GM23338 (cell line): ENCODE measurements at regions not wholly inside any gene's neighbourhood (a gene's known extent, or its start where the extent isn't known, plus 50 kb on each side); places are given as distances from the start of the nearest gene placed in this dataset.

Experiments
- EZH2 ChIP-seq: fragments of 200-600 bp; sonication (generic); IDR thresholded peaks from one replicate; pipeline ENCODE4 v1.8.0; 2017; ENCODE audit warnings: antibody characterized with exemption, mild to moderate bottlenecking, low read depth; ENCODE audit not compliant: unreplicated experiment
- JUNB ChIP-seq: IDR thresholded peaks from one replicate; pipeline ENCODE4 v1.6.1; 2016; ENCODE audit warnings: antibody characterized with exemption; ENCODE audit not compliant: unreplicated experiment
- STAT1 ChIP-seq: IDR thresholded peaks from one replicate; pipeline ENCODE4 v1.6.1; 2016; ENCODE audit warnings: antibody characterized with exemption; ENCODE audit not compliant: unreplicated experiment
- TF ChIP-seq, protein P1 (sequence below), 2 experiments: fragments of 200-600 bp in 1 of 2; sonication (generic) in 1 of 2; conservative IDR thresholded peaks; 2 replicates each; pipeline versions ENCODE4 v1.5.1 to v1.6.1; 2016 to 2017; ENCODE audit warnings: antibody characterized with exemption in 2 of 2, low read depth in 2 of 2, mild to moderate bottlenecking in 2 of 2, moderate library complexity in 1 of 2
- TF ChIP-seq, protein P2 (sequence below): fragments of 250-450 bp; sonication (Bioruptor Pico); IDR thresholded peaks from 2 replicates; pipeline ENCODE4 v1.5.0; 2020; ENCODE audit warnings: mild to moderate bottlenecking, moderate library complexity

GRCh38 chr12:16984484-16984883 is 378.5 kb upstream of the LMO3 start:
- TF ChIP-seq EZH2, result no peak
- TF ChIP-seq, protein P1, sequence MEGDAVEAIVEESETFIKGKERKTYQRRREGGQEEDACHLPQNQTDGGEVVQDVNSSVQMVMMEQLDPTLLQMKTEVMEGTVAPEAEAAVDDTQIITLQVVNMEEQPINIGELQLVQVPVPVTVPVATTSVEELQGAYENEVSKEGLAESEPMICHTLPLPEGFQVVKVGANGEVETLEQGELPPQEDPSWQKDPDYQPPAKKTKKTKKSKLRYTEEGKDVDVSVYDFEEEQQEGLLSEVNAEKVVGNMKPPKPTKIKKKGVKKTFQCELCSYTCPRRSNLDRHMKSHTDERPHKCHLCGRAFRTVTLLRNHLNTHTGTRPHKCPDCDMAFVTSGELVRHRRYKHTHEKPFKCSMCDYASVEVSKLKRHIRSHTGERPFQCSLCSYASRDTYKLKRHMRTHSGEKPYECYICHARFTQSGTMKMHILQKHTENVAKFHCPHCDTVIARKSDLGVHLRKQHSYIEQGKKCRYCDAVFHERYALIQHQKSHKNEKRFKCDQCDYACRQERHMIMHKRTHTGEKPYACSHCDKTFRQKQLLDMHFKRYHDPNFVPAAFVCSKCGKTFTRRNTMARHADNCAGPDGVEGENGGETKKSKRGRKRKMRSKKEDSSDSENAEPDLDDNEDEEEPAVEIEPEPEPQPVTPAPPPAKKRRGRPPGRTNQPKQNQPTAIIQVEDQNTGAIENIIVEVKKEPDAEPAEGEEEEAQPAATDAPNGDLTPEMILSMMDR (conservative IDR thresholded peaks at IDR 0.05; ENCODE audit: low read depth in 2 of 2), result no peak
- TF ChIP-seq, protein P2, sequence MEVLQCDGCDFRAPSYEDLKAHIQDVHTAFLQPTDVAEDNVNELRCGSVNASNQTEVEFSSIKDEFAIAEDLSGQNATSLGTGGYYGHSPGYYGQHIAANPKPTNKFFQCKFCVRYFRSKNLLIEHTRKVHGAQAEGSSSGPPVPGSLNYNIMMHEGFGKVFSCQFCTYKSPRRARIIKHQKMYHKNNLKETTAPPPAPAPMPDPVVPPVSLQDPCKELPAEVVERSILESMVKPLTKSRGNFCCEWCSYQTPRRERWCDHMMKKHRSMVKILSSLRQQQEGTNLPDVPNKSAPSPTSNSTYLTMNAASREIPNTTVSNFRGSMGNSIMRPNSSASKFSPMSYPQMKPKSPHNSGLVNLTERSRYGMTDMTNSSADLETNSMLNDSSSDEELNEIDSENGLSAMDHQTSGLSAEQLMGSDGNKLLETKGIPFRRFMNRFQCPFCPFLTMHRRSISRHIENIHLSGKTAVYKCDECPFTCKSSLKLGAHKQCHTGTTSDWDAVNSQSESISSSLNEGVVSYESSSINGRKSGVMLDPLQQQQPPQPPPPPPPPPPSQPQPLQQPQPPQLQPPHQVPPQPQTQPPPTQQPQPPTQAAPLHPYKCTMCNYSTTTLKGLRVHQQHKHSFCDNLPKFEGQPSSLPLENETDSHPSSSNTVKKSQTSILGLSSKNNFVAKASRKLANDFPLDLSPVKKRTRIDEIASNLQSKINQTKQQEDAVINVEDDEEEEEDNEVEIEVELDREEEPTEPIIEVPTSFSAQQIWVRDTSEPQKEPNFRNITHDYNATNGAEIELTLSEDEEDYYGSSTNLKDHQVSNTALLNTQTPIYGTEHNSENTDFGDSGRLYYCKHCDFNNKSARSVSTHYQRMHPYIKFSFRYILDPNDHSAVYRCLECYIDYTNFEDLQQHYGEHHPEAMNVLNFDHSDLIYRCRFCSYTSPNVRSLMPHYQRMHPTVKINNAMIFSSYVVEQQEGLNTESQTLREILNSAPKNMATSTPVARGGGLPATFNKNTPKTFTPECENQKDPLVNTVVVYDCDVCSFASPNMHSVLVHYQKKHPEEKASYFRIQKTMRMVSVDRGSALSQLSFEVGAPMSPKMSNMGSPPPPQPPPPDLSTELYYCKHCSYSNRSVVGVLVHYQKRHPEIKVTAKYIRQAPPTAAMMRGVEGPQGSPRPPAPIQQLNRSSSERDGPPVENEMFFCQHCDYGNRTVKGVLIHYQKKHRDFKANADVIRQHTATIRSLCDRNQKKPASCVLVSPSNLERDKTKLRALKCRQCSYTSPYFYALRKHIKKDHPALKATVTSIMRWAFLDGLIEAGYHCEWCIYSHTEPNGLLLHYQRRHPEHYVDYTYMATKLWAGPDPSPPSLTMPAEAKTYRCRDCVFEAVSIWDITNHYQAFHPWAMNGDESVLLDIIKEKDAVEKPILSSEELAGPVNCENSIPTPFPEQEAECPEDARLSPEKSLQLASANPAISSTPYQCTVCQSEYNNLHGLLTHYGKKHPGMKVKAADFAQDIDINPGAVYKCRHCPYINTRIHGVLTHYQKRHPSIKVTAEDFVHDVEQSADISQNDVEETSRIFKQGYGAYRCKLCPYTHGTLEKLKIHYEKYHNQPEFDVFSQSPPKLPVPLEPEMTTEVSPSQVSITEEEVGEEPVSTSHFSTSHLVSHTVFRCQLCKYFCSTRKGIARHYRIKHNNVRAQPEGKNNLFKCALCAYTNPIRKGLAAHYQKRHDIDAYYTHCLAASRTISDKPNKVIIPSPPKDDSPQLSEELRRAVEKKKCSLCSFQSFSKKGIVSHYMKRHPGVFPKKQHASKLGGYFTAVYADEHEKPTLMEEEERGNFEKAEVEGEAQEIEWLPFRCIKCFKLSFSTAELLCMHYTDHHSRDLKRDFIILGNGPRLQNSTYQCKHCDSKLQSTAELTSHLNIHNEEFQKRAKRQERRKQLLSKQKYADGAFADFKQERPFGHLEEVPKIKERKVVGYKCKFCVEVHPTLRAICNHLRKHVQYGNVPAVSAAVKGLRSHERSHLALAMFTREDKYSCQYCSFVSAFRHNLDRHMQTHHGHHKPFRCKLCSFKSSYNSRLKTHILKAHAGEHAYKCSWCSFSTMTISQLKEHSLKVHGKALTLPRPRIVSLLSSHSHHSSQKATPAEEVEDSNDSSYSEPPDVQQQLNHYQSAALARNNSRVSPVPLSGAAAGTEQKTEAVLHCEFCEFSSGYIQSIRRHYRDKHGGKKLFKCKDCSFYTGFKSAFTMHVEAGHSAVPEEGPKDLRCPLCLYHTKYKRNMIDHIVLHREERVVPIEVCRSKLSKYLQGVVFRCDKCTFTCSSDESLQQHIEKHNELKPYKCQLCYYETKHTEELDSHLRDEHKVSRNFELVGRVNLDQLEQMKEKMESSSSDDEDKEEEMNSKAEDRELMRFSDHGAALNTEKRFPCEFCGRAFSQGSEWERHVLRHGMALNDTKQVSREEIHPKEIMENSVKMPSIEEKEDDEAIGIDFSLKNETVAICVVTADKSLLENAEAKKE, result no peak
- TF ChIP-seq STAT1, result no peak
- no peak for TF ChIP-seq JUNB
